B cell (primary cell): ENCODE measurements at regions not wholly inside any gene's neighbourhood (a gene's known extent, or its start where the extent isn't known, plus 50 kb on each side); places are given as distances from the start of the nearest gene placed in this dataset.

ENCODE experiments used
- CTCF ChIP-seq: fragments of 200-600 bp; IDR thresholded peaks from one replicate; pipeline ENCODE4 v1.8.0; 2022; ENCODE audit warnings: antibody characterized with exemption, mild to moderate bottlenecking
- EZH2 ChIP-seq: IDR thresholded peaks from 2 replicates; pipeline ENCODE4 v1.6.1; 2012; ENCODE audit warnings: borderline replicate concordance, low read depth, mild to moderate bottlenecking, moderate library complexity, low read length; ENCODE audit not compliant: insufficient read depth, poor library complexity, severe bottlenecking

- TF ChIP-seq CTCF (no peak), EZH2 (no peak)
Measured at GRCh38 chr9:96109680-96110351, 192.2 kb downstream of the HSD17B3 start.
